Cardiac muscle cell (in vitro differentiated cells and primary cell): ENCODE measurements at regions not wholly inside any gene's neighbourhood (a gene's known extent, or its start where the extent isn't known, plus 50 kb on each side); places are given as distances from the start of the nearest gene placed in this dataset.
A peak's percentile ranks its signal among the peaks of the same experiment; 100 is the strongest.
"Not testable (repeated sequence)": the region's sequence is repeated elsewhere in the genome, so short reads cannot be mapped to it uniquely, and the experiment has no call there.

Experiments used
- DNase-seq, 2 donors: peaks; one replicate each; pipeline versions ENCODE4 v3.0.0 to v3.0.0-alpha.2; 2010 to 2017; ENCODE audit warnings: low read depth in 1 of 2, low spot score in 1 of 2
- H3K27ac ChIP-seq: fragments of 200-600 bp; sonication (generic); 2 replicates; pipeline ENCODE4 v1.5.1; 2016
- H3K27me3 ChIP-seq: fragments of 200-600 bp; sonication (generic); 2 replicates; pipeline ENCODE4 v1.6.0; 2016; ENCODE audit warnings: control low read depth
- H3K36me3 ChIP-seq: fragments of 200-600 bp; sonication (generic); 2 replicates; pipeline ENCODE4 v1.5.1; 2016; ENCODE audit warnings: control low read depth
- H3K4me1 ChIP-seq: fragments of 200-600 bp; sonication (generic); 2 replicates; pipeline ENCODE4 v1.8.1; 2017; ENCODE audit warnings: low read depth, mild to moderate bottlenecking, mixed run types
- H3K4me3 ChIP-seq: fragments of 200-600 bp; sonication (generic); 2 replicates; pipeline ENCODE4 v1.5.1; 2016; ENCODE audit warnings: mild to moderate bottlenecking
- H3K9me3 ChIP-seq: fragments of 200-600 bp; sonication (generic); 2 replicates; pipeline ENCODE4 v1.5.1; 2017; ENCODE audit warnings: low read depth, mild to moderate bottlenecking, control low read depth
- TF ChIP-seq, protein P1 (sequence below): IDR thresholded peaks from 2 replicates; pipeline ENCODE4 v1.5.1; 2012; ENCODE audit warnings: low read depth, mild to moderate bottlenecking, low read length

DNA sequence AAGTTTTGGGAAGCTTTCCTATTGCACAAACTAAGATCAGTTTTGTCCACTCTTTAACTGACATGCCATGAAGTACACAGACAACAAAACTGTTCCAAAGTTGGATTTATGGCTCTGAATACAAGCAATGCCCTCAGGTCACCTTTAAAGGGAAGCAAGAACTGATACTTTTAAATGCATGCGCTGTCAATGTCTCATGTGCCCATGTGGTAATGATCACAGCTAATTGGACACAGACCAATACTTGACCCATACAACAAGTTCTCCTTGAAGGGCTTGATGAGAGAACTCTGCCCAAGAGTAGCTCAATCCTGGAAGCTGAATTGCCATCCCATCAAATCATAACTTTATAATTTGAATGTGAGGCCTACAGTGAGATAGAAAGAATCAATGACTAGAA is 624.9 kb downstream of the ETS1 start:
- Histone ChIP-seq H3K4me3 (no peak overlapping the region), H3K27ac (no peak overlapping the region), H3K36me3 (no peaks in the 10 kb centered on the region), H3K9me3 (no peaks in the 10 kb centered on the region), H3K27me3 (no peaks in the 10 kb centered on the region), H3K4me1 (no peaks in the 10 kb centered on the region)
- TF ChIP-seq, protein P1, sequence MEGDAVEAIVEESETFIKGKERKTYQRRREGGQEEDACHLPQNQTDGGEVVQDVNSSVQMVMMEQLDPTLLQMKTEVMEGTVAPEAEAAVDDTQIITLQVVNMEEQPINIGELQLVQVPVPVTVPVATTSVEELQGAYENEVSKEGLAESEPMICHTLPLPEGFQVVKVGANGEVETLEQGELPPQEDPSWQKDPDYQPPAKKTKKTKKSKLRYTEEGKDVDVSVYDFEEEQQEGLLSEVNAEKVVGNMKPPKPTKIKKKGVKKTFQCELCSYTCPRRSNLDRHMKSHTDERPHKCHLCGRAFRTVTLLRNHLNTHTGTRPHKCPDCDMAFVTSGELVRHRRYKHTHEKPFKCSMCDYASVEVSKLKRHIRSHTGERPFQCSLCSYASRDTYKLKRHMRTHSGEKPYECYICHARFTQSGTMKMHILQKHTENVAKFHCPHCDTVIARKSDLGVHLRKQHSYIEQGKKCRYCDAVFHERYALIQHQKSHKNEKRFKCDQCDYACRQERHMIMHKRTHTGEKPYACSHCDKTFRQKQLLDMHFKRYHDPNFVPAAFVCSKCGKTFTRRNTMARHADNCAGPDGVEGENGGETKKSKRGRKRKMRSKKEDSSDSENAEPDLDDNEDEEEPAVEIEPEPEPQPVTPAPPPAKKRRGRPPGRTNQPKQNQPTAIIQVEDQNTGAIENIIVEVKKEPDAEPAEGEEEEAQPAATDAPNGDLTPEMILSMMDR: no peak
- DNase-seq: no peak

DNA sequence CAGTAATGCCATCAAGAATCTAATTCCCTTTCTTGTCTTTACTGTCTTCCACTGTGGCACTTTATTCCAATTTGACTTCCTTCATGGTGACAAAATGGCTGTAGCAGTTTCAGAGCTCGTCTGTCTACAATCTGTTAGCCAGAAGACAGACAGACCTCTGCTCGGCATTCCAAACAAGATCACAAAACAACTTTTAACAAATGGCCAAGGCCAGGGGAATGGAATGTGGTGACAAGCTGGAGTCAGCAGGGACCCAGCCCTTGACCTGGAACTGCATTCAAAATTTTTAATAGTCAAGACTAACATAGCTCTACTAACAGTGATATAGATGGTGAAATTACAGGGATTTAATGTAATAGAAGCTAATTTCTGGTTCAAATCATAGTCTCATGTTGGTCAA is 637.2 kb downstream of the ETS1 start:
- peak in 1 of 2 donors; percentile 5 for DNase-seq
- no peaks in the 10 kb centered on the region for H3K4me1 ChIP-seq
- H3K27ac ChIP-seq: no peak overlapping the region
- TF ChIP-seq, protein P1: no peak
- H3K4me3 ChIP-seq: no peak overlapping the region
- no peaks in the 10 kb centered on the region for H3K36me3 ChIP-seq
- no peaks in the 10 kb centered on the region for H3K9me3 ChIP-seq
- no peaks in the 10 kb centered on the region for H3K27me3 ChIP-seq

DNA sequence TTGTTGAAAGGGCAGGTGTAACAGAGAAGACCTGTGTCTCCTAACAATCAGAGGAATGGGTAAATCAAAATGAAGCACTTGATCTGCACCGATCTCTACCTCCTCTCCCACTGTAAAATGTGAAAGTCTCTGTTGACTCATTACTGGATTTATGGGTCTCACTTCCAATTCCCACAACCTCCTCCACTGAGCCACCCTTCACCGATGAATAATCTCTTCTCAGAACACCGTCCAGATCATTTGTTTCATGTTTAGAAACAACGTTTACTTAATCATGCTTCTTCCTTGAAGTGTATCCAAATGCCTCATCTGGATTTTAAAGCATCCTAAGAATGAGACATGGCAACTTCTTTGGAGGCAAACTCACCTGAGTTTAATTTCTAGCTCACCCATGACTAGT is 643.6 kb downstream of the ETS1 start:
- Histone ChIP-seq H3K4me3 (no peak overlapping the region), H3K36me3 (no peaks in the 10 kb centered on the region), H3K27ac (no peak overlapping the region), H3K4me1 (no peaks in the 10 kb centered on the region), H3K27me3 (no peaks in the 10 kb centered on the region), H3K9me3 (no peaks in the 10 kb centered on the region)
- no peak for DNase-seq
- TF ChIP-seq, protein P1: no peak

DNA sequence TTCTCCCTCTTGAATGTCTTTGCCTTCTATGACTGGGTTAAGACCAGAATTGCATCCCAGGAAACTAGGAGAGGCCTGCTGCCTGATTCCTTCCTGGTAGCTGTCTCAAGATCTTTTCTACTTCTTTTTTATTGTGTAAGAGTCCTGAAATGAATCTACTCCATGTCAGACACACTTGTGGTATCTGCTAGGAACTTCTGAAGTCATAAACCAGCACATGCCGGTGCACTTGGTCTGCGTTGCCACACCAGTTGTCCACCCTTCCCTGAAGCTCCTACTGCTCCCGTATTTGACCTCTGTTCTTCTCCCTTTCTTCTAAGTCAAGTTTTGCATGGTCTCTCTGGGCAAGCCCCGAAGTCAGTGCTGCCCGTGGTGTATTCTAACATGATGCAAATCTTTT is 644.2 kb downstream of the ETS1 start:
- Histone ChIP-seq H3K27me3 (no peaks in the 10 kb centered on the region), H3K9me3 (no peaks in the 10 kb centered on the region), H3K36me3 (no peaks in the 10 kb centered on the region), H3K27ac (no peak overlapping the region), H3K4me1 (no peaks in the 10 kb centered on the region), H3K4me3 (no peak overlapping the region)
- DNase-seq: no peak
- TF ChIP-seq, protein P1: no peak

DNA sequence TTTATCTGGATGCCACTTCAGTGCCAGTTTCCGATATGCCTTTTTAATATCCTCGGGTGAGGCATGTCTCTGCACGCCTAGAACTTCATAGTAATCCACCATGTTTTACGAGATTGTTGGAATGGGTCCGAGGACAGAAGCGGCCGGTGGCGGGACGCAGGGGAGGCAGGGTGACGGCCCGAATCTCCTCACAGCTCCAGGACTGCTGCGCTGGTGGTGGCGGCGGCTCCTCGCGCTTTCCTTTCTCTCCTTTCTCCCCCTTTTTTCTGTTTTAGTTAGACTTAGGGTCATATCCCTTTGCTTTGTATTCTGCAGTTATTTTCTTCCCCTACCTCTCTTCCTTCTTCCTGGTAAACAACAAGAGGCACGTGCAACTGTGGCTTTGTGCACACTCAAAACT is 645.8 kb downstream of the ETS1 start:
- not testable (repeated sequence) for H3K9me3 ChIP-seq, H3K27me3 ChIP-seq, H3K36me3 ChIP-seq, H3K27ac ChIP-seq, DNase-seq, H3K4me1 ChIP-seq, H3K4me3 ChIP-seq

DNA sequence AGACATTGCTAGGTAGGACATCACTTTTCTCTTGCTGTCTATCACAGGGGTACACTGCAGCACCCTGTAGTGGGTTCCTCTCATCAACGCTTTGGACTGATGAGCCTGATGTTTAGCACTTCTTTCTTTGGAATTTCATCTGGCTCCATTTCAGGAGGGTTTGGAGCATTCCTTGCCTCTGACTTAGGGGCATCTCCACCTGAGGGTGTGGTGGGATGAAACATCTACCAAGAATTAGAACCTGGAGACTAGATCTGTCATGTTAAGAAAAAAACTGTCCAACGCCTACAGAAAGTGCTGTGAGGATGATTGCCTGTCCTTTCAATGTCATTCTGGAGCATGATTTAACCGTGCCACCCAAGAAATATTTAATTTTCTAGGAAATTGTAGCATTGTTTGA is 648.4 kb downstream of the ETS1 start:
- DNase-seq: no peak
- no peaks in the 10 kb centered on the region for H3K27me3 ChIP-seq
- TF ChIP-seq, protein P1: no peak
- no peaks in the 10 kb centered on the region for H3K4me1 ChIP-seq
- H3K36me3 ChIP-seq: no peaks in the 10 kb centered on the region
- no peak overlapping the region for H3K27ac ChIP-seq
- no peak overlapping the region for H3K4me3 ChIP-seq
- H3K9me3 ChIP-seq: no peaks in the 10 kb centered on the region
